ENCODE measurements at regions not wholly inside any gene's neighbourhood (a gene's known extent, or its start where the extent isn't known, plus 50 kb on each side); places are given as distances from the start of the nearest gene placed in this dataset.

DNA sequence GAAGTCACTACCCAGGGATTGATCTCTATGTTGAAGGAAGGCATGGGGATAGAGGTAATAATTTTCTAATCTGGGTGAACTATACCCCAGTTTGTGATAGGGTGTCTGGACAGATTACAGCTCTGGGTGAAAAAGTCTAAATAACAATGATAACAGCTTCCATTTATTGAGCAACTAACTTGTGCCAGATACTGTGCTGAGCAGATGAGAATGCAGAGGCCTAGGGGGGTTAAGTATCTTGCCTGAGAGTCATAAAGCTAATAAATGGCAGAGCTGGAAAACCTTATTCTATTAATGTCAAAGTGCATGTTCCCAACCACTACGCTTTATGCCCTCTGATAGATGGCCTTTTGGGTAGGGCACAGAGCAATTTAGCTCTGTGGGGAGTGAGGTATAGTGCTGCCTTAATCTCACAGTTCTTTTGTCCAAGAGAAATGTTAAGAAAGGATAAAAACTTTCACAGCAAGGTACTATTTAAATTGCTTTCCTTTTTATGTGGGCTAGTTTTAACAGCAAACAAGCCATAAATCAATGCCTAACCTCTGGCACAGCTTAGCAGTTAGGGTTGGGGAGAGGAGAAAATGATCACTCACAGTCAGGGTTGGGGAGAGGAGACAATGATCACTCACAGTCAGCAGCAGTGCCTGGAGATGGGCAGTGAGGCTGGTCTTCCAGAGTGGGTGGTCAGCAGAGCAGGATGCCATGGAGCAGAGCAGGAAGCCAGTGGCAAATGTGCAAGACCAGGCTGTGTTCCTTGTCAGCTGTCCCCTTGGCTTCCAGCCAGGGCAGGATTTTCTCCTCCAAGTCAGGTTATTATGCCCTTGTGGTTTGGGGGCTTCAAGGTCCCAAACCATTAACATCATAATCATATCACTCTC is 187.0 kb downstream of the CARTPT start:
- Histone ChIP-seq H3K4me3 (ENCODE audit: low read depth in 1 of 2, low read length in 1 of 2) (no peak overlapping the region), H3K27ac (no peak overlapping the region), H3K9me3 (no peaks in the 10 kb centered on the region), H3K27me3 (no peaks in the 10 kb centered on the region), H3K4me1 (ENCODE audit: control insufficient read depth in 1 of 2, insufficient read depth in 1 of 2, low read depth in 1 of 2, low read length in 1 of 2) (no peaks in the 10 kb centered on the region), H3K36me3 (no peaks in the 10 kb centered on the region)
- TF ChIP-seq, protein P1, sequence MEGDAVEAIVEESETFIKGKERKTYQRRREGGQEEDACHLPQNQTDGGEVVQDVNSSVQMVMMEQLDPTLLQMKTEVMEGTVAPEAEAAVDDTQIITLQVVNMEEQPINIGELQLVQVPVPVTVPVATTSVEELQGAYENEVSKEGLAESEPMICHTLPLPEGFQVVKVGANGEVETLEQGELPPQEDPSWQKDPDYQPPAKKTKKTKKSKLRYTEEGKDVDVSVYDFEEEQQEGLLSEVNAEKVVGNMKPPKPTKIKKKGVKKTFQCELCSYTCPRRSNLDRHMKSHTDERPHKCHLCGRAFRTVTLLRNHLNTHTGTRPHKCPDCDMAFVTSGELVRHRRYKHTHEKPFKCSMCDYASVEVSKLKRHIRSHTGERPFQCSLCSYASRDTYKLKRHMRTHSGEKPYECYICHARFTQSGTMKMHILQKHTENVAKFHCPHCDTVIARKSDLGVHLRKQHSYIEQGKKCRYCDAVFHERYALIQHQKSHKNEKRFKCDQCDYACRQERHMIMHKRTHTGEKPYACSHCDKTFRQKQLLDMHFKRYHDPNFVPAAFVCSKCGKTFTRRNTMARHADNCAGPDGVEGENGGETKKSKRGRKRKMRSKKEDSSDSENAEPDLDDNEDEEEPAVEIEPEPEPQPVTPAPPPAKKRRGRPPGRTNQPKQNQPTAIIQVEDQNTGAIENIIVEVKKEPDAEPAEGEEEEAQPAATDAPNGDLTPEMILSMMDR (IDR thresholded peaks at IDR 0.05) = no peak

DNA sequence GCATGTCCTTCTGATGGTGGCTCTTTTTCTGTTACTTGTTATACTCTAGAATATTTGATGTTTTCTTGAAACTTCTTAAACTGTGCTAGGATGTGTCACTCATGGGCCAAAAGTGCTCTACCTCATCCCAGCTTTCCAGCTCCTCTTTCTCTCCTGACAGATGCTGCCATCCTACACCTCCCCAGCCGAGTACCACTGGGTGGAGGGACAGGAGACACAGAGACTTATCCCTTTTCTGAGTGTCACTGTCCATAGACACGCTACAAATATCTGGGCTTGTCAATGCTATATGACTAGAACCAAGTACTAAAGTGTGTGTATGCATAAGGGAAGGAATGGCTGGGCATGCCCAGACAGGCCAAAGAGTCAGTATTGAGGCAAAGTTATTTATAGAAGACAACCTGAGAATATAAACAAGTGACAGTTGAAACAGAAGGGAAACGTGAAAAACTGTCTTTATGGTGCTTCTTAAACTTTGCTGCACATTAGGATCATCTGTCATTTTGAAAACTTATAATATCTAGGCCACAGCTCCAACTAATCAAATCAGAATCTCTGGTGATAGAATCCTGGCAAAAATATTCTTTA is 188.0 kb downstream of the CARTPT start:
- no peaks in the 10 kb centered on the region for H3K36me3 ChIP-seq
- H3K27ac ChIP-seq = no peak overlapping the region
- TF ChIP-seq, protein P1 (IDR thresholded peaks at IDR 0.05) = no peak
- no peaks in the 10 kb centered on the region for H3K27me3 ChIP-seq
- H3K4me1 ChIP-seq (ENCODE audit: control insufficient read depth in 1 of 2, insufficient read depth in 1 of 2, low read depth in 1 of 2, low read length in 1 of 2) = no peaks in the 10 kb centered on the region
- H3K9me3 ChIP-seq = no peaks in the 10 kb centered on the region
- no peak overlapping the region for H3K4me3 ChIP-seq (ENCODE audit: low read depth in 1 of 2, low read length in 1 of 2)

DNA sequence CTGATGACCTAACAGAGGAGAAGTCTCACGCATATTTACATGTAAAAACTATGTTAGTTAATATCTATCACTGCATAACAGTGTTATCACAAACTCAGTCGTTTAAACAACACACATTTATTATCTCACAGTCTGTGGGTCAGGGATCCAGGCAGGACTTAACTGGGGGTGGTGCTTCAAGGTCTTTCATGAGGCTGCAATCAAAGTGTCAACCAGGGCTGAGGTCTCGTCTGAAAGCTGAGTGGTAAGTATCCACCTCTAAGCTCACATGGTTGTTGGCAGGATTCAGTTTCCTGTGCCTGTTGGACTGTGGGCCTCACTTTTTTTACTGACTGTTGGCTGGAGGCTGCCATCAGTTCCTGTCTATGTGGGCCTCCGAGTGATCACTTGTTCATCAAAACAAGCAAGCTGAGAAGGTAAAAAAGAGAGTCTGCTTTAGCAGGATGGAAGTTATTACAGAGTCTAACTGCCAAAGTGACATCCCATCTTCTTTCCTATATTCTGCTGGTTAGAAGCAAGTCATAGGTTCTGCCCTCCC is 188.6 kb downstream of the CARTPT start:
- Histone ChIP-seq H3K36me3 (no peaks in the 10 kb centered on the region), H3K4me1 (ENCODE audit: control insufficient read depth in 1 of 2, insufficient read depth in 1 of 2, low read depth in 1 of 2, low read length in 1 of 2) (no peaks in the 10 kb centered on the region), H3K27ac (no peak overlapping the region), H3K4me3 (ENCODE audit: low read depth in 1 of 2, low read length in 1 of 2) (no peak overlapping the region), H3K27me3 (no peaks in the 10 kb centered on the region), H3K9me3 (no peaks in the 10 kb centered on the region)
- TF ChIP-seq, protein P1 (IDR thresholded peaks at IDR 0.05) = no peak

DNA sequence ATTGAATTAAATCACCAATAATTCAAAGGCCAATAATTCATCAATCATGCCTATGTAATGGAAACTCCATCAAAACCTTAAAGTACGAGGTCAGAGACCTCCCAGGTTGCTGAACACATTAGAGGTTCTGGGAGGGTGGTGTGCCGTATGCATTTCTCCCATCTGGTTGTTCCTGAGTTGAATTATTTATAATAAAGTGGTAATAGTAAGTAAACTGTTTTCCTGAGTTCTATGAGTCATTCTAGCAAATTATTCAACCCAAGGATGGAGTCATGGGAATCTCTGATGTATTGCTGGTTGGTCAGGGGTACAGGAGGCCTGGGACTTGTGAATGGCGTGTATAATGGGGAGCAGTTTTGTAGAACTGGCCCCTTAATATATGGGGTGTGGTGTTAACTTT is 191.7 kb downstream of the CARTPT start:
- TF ChIP-seq, protein P1 (IDR thresholded peaks at IDR 0.05) = no peak
- no peak overlapping the region for H3K4me3 ChIP-seq (ENCODE audit: low read depth in 1 of 2, low read length in 1 of 2)

GRCh38 chr5:71912021-71912420 is 192.9 kb downstream of the CARTPT start:
- no peaks in the 10 kb centered on the region for H3K36me3 ChIP-seq
- TF ChIP-seq, protein P1 (IDR thresholded peaks at IDR 0.05) = no peak
- no peak overlapping the region for H3K27ac ChIP-seq
- H3K4me3 ChIP-seq (ENCODE audit: low read depth in 1 of 2, low read length in 1 of 2) = no peak overlapping the region
- no peaks in the 10 kb centered on the region for H3K4me1 ChIP-seq (ENCODE audit: control insufficient read depth in 1 of 2, insufficient read depth in 1 of 2, low read depth in 1 of 2, low read length in 1 of 2)
- H3K27me3 ChIP-seq = no peaks in the 10 kb centered on the region
- H3K9me3 ChIP-seq = no peaks in the 10 kb centered on the region

More for the DNA sequence above, 191.7 kb downstream of the CARTPT start:
- no peaks in the 10 kb centered on the region for H3K4me1 ChIP-seq (ENCODE audit: control insufficient read depth in 1 of 2, insufficient read depth in 1 of 2, low read depth in 1 of 2, low read length in 1 of 2)
- H3K27me3 ChIP-seq = no peaks in the 10 kb centered on the region
- H3K36me3 ChIP-seq = no peaks in the 10 kb centered on the region
- no peak overlapping the region for H3K27ac ChIP-seq
- H3K9me3 ChIP-seq = no peaks in the 10 kb centered on the region

All from neutrophil (primary cell).